ENCODE measurements at regions not wholly inside any gene's neighbourhood (a gene's known extent, or its start where the extent isn't known, plus 50 kb on each side); places are given as distances from the start of the nearest gene placed in this dataset.

- TF ChIP-seq EZH2phosphoT487 (IDR thresholded peaks at IDR 0.05; ENCODE audit: low read depth, severe bottlenecking, unreplicated experiment) (no peak), CTCF (IDR thresholded peaks at IDR 0.05; ENCODE audit: poor library complexity) (no peak)
These were observed 84.2 kb upstream of the PTPRD start for GRCh38 chr9:10697044-10697443.

All from hepatocyte (in vitro differentiated cells).